HepG2 (cell line): ENCODE measurements at regions not wholly inside any gene's neighbourhood (a gene's known extent, or its start where the extent isn't known, plus 50 kb on each side); places are given as distances from the start of the nearest gene placed in this dataset.

Experiments
- ATAC-seq: fragments of 200-7000 bp; cut with Tn5 transposase; 3 replicates; pipeline ENCODE4 v1.9.1; 2020; ENCODE audit warnings: mild to moderate bottlenecking, moderate library complexity
- BruUV-seq: library from RNA; stranded (reverse); fragments of 400-500 nt; replicated peaks from 2 replicates; lab custom pipeline; 2021; lab: Mats Ljungman, UMichigan
- CTCF ChIA-PET: fragments of 300-600 bp; formaldehyde crosslinking; extraction: SDS; loops from one replicate; lab custom pipeline; 2021; ENCODE audit warnings: low total read pairs, inconsistent platforms, low intra/inter-chr PET ratio; lab: Yijun Ruan, JAX
- POLR2A ChIA-PET: fragments of 350-600 bp; sonication (Branson Sonifier 250); formaldehyde crosslinking; loops from one replicate; lab custom pipeline; 2020; ENCODE audit warnings: antibody characterized with exemption, inconsistent platforms; lab: Yijun Ruan, JAX
- DNase-seq: peaks from one replicate; pipeline ENCODE4 v3.0.0-alpha.2; 2015; ENCODE audit warnings: low spot score
- FAIRE-seq: peaks from 3 replicates; lab custom pipeline; 2011; peaks lifted over from hg19 to GRCh38; lab: Jason Lieb, UNC
- H2AFZ ChIP-seq: one replicate; pipeline ENCODE4 v1.6.1; 2011; ENCODE audit warnings: low read length, inconsistent platforms
- H3K27ac ChIP-seq: fragments of 300-600 bp; 3 replicates; pipeline ENCODE4 v1.8.0; 2011; ENCODE audit warnings: mixed run types, mild to moderate bottlenecking, mixed read lengths, low read length, inconsistent platforms; ENCODE audit not compliant: insufficient read depth; ENCODE audit errors: extremely low read length
- H3K27me3 ChIP-seq, 2 experiments: fragments of 200-600 bp in 1 of 2; 2 replicates in 1 of 2; 3 replicates in 1 of 2; pipeline versions ENCODE4 v1.6.0 to v1.8.0; 2011; ENCODE audit warnings: low read length in 2 of 2, mild to moderate bottlenecking in 2 of 2, moderate library complexity in 2 of 2, inconsistent platforms in 1 of 2; ENCODE audit not compliant: insufficient read depth in 2 of 2, control insufficient read depth in 1 of 2
- H3K36me3 ChIP-seq, 2 experiments: fragments of 200-600 bp in 1 of 2; replicated peaks in 1 of 2; 2 replicates in 1 of 2; 3 replicates in 1 of 2; pipeline versions ENCODE4 v1.5.1 to v1.8.0; 2011; ENCODE audit warnings: low read length in 2 of 2, inconsistent platforms in 1 of 2; ENCODE audit not compliant: insufficient read depth in 2 of 2, control insufficient read depth in 1 of 2
- H3K4me1 ChIP-seq: 2 replicates; pipeline ENCODE4 v1.5.1; 2012; ENCODE audit warnings: low read length, inconsistent platforms; ENCODE audit not compliant: insufficient read depth
- H3K4me2 ChIP-seq: 2 replicates; pipeline ENCODE4 v1.6.0; 2011; ENCODE audit warnings: low read depth, low read length, inconsistent platforms
- H3K4me3 ChIP-seq, 3 experiments: fragments of 200-600 bp in 1 of 3; sonication (generic), shearing (Covaris generic) in 1 of 3; replicated peaks in 1 of 3; 2 replicates each; pipeline ENCODE4 v1.5.1; 2011 to 2016; ENCODE audit warnings: low read length in 3 of 3, inconsistent platforms in 2 of 3, low read depth in 2 of 3, mild to moderate bottlenecking in 2 of 3, control low read depth in 1 of 3, mixed read lengths in 1 of 3; ENCODE audit not compliant: insufficient read depth in 1 of 3
- H3K79me2 ChIP-seq: one replicate; pipeline ENCODE4 v1.6.1; 2011; ENCODE audit warnings: low read length, inconsistent platforms; ENCODE audit not compliant: insufficient read depth
- H3K9ac ChIP-seq: 2 replicates; pipeline ENCODE4 v1.6.0; 2011; ENCODE audit warnings: mild to moderate bottlenecking, low read depth, low read length, inconsistent platforms; ENCODE audit not compliant: insufficient read depth
- H3K9me3 ChIP-seq: 2 replicates; pipeline ENCODE4 v1.5.1; 2012; ENCODE audit warnings: mild to moderate bottlenecking, low read length
- H4K20me1 ChIP-seq: 2 replicates; pipeline ENCODE4 v1.6.0; 2011; ENCODE audit warnings: inconsistent platforms, mild to moderate bottlenecking, low read length, moderate library complexity; ENCODE audit not compliant: insufficient read depth
- ARID3A ChIP-seq: IDR thresholded peaks from 2 replicates; pipeline ENCODE4 v1.6.1; 2012; ENCODE audit warnings: low read depth, low read length, improper control_type of control experiment
- ARNTL ChIP-seq: sonication (generic); formaldehyde crosslinking; IDR thresholded peaks from 2 replicates; pipeline ENCODE4 v1.4.0; 2020; ENCODE audit warnings: mild to moderate bottlenecking, missing genetic modification reagents
- RFX1 ChIP-seq: fragments of 450-650 bp; IDR thresholded peaks from 2 replicates; pipeline ENCODE4 v1.6.1; 2017
- SMAD9 ChIP-seq: sonication (generic); formaldehyde crosslinking; IDR thresholded peaks from 2 replicates; pipeline ENCODE4 v1.5.1; 2020; ENCODE audit warnings: mild to moderate bottlenecking, missing genetic modification reagents
- ZBED4 ChIP-seq: sonication (generic); formaldehyde crosslinking; IDR thresholded peaks from 2 replicates; pipeline ENCODE4 v1.4.0; 2020; ENCODE audit warnings: missing genetic modification reagents, borderline replicate concordance
- ZFX ChIP-seq: sonication (generic); formaldehyde crosslinking; IDR thresholded peaks from 2 replicates; pipeline ENCODE4 v1.4.0; 2020; ENCODE audit warnings: mild to moderate bottlenecking, low read depth, missing genetic modification reagents, moderate library complexity
- ZKSCAN5 ChIP-seq: sonication (generic); formaldehyde crosslinking; IDR thresholded peaks from 2 replicates; pipeline ENCODE4 v1.5.1; 2020; ENCODE audit warnings: mild to moderate bottlenecking, missing genetic modification reagents
- ZNF382 ChIP-seq: sonication (generic); formaldehyde crosslinking; IDR thresholded peaks from 2 replicates; pipeline ENCODE4 v1.5.0; 2020; ENCODE audit warnings: missing genetic modification reagents, mild to moderate bottlenecking, borderline replicate concordance
- ZSCAN31 ChIP-seq: sonication (generic); formaldehyde crosslinking; IDR thresholded peaks from 2 replicates; pipeline ENCODE4 v1.5.0; 2020; ENCODE audit warnings: low read depth, mild to moderate bottlenecking, missing genetic modification reagents
- WGBS: methylation state at CpG from one replicate; pipeline ENCODE4 v1.1.6; 2017; ENCODE audit warnings: low lambda C conversion rate; 5-methylcytosine and 5-hydroxymethylcytosine counted together
- in situ Hi-C: cut with HindIII; loops from 2 replicates; pipeline ENCODE4 v1.10.0; 2017; ENCODE audit warnings: low pct_unique_long_range_greater_than_20kb; ENCODE audit not compliant: extremely low pct_ligation_motif_present
- intact Hi-C: fragments of 100-400 bp; cut with micrococcal nuclease; formaldehyde crosslinking; loops from one replicate; pipeline ENCODE4 v1.10.0; 2022; ENCODE audit not compliant: unreplicated experiment
- TF ChIP-seq, protein P1 (sequence below): sonication (generic); formaldehyde crosslinking; IDR thresholded peaks from 2 replicates; pipeline ENCODE4 v1.9.0; 2022; ENCODE audit warnings: low read depth, missing genetic modification reagents

GRCh38 chr4:188551156-188551555, 411.9 kb downstream of the TRIML1 start (continued):
- TF ChIP-seq, protein P1, sequence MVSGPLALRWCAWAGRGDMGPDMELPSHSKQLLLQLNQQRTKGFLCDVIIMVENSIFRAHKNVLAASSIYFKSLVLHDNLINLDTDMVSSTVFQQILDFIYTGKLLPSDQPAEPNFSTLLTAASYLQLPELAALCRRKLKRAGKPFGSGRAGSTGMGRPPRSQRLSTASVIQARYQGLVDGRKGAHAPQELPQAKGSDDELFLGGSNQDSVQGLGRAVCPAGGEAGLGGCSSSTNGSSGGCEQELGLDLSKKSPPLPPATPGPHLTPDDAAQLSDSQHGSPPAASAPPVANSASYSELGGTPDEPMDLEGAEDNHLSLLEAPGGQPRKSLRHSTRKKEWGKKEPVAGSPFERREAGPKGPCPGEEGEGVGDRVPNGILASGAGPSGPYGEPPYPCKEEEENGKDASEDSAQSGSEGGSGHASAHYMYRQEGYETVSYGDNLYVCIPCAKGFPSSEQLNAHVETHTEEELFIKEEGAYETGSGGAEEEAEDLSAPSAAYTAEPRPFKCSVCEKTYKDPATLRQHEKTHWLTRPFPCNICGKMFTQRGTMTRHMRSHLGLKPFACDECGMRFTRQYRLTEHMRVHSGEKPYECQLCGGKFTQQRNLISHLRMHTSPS (CRISPR knock-in tag), result no peak
- TF ChIP-seq ARNTL (CRISPR knock-in tag), result no peak
- TF ChIP-seq RFX1, result no peak
- TF ChIP-seq, all 625 proteins: peak for 0

- DNase-seq (no peak), FAIRE-seq (no peak), ATAC-seq (no peak)
- Histone ChIP-seq H3K9ac (no peak overlapping the region), H3K27me3 (no peaks in the 10 kb centered on the region), H4K20me1 (no peaks in the 10 kb centered on the region), H3K4me3 (no peak overlapping the region), H3K4me1 (no peaks in the 10 kb centered on the region), H2AFZ (no peak overlapping the region), H3K9me3 (no peaks in the 10 kb centered on the region), H3K27ac (no peak overlapping the region), H3K4me2 (no peak overlapping the region), H3K36me3 (no peaks in the 10 kb centered on the region), H3K79me2 (no peaks in the 10 kb centered on the region)
- no peak for TF ChIP-seq SMAD9 (CRISPR knock-in tag)
- intact Hi-C loops, result no loop called here
- ChIA-PET POLR2A (no interaction called here), CTCF (no interaction called here)
- in situ Hi-C loops, result no loop called here
- WGBS, result 33% methylated on average over 2 of the region's 2 CpGs
- no TSS peak for BruUV-seq
These were observed 413.6 kb downstream of the TRIML1 start for GRCh38 chr4:188552741-188553275.

GRCh38 chr4:188554413-188554812, 415.2 kb downstream of the TRIML1 start:
- Histone ChIP-seq H3K4me2 (no peak overlapping the region), H3K9me3 (no peaks in the 10 kb centered on the region), H3K27ac (no peak overlapping the region), H3K9ac (no peak overlapping the region), H3K36me3 (no peaks in the 10 kb centered on the region), H4K20me1 (no peaks in the 10 kb centered on the region), H2AFZ (no peak overlapping the region), H3K4me1 (no peaks in the 10 kb centered on the region), H3K4me3 (no peak overlapping the region), H3K79me2 (no peaks in the 10 kb centered on the region), H3K27me3 (no peaks in the 10 kb centered on the region)
- no peak for ATAC-seq
- no peak for DNase-seq
- ChIA-PET CTCF (no interaction called here), POLR2A (no interaction called here)
- no TSS peak for BruUV-seq
- intact Hi-C loops, result no loop called here
- no peak for FAIRE-seq
- in situ Hi-C loops, result no loop called here
- 29% methylated on average over 4 of the region's 4 CpGs for WGBS
- no peak for TF ChIP-seq ZSCAN31 (CRISPR knock-in tag)
- no peak for TF ChIP-seq ZNF382 (CRISPR knock-in tag)
- no peak for TF ChIP-seq ARID3A
- TF ChIP-seq ZFX (CRISPR knock-in tag), result no peak
- no peak for TF ChIP-seq ZBED4
- TF ChIP-seq ZKSCAN5 (CRISPR knock-in tag), result no peak
